Keratinocyte (primary cell): ENCODE measurements at regions not wholly inside any gene's neighbourhood (a gene's known extent, or its start where the extent isn't known, plus 50 kb on each side); places are given as distances from the start of the nearest gene placed in this dataset.

ENCODE experiments used
- CTCF ChIP-seq, 3 experiments: IDR thresholded peaks in 1 of 3; conservative IDR thresholded peaks in 1 of 3; optimal IDR thresholded peaks in 1 of 3; 2 replicates in 2 of 3; 3 replicates in 1 of 3; pipeline versions ENCODE3 to v1.5.1; 2011; ENCODE audit warnings: low read length in 3 of 3, mild to moderate bottlenecking in 3 of 3, moderate library complexity in 2 of 3, control low read depth in 1 of 3, inconsistent platforms in 1 of 3; ENCODE audit not compliant: insufficient read depth in 2 of 3; ENCODE audit errors: extremely low read depth in 1 of 3
- EZH2 ChIP-seq: IDR thresholded peaks from one replicate; pipeline ENCODE4 v1.6.1; 2012; ENCODE audit warnings: inconsistent platforms, mild to moderate bottlenecking, low read length, moderate library complexity

- TF ChIP-seq CTCF (optimal IDR thresholded peaks at IDR 0.05 in 1 of 3, IDR thresholded peaks at IDR 0.05 in 1 of 3, conservative IDR thresholded peaks at IDR 0.05 in 1 of 3; ENCODE audit: extremely low read depth in 1 of 3, insufficient read depth in 2 of 3, low read length in 3 of 3) (no peak), EZH2 (no peak)
Observed at GRCh38 chr12:107586256-107586970, 99.2 kb upstream of the PWP1 start.
